GM19463 (cell line): ENCODE measurements at regions not wholly inside any gene's neighbourhood (a gene's known extent, or its start where the extent isn't known, plus 50 kb on each side); places are given as distances from the start of the nearest gene placed in this dataset.
"Not testable (repeated sequence)": the region's sequence is repeated elsewhere in the genome, so short reads cannot be mapped to it uniquely, and the experiment has no call there.

ENCODE experiments used
- ATAC-seq: cut with Tn5 transposase; IDR thresholded peaks from one replicate; pipeline ENCODE4 v1.9.1; 2021; ENCODE audit warnings: mild to moderate bottlenecking, moderate library complexity; ENCODE audit not compliant: unreplicated experiment

DNA sequence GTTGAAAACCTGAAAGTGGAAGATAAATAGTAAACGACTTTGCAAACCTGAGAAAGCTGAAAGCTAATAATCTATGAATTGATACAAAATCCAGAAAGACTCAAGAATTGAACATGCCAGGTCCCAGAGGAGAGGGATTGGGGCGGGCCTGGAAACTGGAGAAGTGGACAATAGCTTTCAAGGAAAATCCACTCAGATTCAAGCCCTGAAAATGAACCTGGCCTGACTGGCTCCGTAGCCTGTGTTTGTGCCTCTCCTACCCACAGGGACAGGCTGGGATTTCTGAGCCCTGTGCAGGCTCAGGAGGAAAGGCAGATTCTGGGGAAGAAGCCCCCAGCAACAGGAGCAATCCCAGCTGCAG lies 274.8 kb upstream of the HS6ST1 start:
- no peak for ATAC-seq

DNA sequence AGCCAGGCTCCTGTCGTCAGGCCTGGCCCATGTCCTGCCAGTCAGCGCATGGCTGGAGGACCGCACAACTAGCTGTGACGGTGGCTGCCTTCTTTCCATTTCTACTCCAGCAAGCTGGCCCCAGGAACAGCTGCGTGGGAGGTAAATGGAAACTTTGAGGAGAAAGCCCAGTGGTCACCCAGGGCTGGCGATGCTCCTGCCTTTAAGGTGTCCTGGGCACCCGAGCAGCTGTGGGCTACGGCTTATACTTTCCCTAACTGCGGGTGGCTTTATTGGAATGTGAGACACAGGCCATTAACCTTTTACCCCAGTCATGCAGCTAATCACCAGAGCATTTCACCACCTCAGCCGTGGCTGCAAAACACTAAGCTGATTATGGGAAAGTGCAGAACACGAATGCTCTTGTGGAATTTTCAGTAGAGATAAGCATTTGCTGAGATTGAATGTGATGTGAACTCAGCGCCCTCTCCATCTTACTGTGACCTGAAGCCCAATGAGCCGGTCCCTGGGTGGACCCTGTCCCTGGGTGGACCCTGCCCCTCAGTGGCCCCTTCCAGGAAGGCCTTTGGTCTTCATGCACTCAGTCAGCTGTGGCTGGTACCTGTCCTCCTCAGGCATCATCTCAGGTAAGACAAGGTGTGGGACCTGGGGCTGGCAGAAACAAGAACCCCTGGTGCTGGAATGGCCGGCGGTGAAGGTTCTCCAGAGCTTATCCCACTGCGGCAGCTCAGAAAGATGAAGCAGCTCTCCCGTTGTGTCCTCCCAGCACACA lies 275.4 kb upstream of the HS6ST1 start:
- ATAC-seq = no peak

DNA sequence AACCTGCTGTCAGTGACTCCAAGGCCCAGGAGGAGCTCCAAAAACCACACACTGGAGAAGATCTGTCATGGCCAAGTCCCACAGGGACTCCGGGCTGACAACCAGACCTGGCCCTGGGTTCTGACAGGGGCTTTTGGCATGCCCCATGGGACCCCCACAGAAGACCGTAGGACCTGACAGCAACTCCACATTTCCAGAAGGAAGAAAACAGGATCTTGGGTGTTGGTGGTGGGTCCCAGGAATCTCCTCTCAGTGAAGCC lies 275.9 kb upstream of the HS6ST1 start:
- ATAC-seq = no peak

DNA sequence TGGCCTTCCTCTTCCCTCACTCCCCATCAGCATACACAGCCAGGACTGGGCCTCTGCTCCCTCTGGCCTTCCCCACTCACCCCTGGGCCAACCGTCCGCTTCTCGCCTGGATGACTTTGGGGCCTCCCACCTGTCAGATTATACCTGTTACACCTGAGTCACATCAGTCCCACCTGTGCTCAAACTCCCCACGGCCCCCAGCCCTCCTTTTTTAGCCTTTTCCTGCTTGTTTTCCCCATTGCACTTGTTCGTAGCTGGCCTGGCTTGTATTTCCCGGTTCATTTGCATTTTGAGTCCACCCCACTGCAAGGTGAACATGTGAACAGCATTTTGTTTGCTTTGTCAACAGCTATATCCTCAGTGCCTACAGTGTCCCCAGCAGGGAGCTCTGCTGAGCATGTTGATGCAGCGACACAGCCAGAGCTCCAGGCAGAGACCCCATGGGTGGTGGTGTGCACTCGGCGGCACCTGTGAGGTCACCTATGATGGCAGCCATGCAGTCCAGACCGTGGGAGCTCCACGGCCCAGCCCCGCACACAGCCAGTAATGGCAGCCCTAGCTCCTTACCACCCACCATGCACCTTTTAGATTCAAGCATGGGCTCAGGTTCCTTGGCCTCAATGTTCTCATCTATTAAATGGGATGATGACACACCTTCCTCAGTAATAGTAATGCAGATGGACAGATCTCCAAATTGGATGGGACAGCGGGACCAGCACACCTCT lies 276.4 kb upstream of the HS6ST1 start:
- ATAC-seq = no peak

DNA sequence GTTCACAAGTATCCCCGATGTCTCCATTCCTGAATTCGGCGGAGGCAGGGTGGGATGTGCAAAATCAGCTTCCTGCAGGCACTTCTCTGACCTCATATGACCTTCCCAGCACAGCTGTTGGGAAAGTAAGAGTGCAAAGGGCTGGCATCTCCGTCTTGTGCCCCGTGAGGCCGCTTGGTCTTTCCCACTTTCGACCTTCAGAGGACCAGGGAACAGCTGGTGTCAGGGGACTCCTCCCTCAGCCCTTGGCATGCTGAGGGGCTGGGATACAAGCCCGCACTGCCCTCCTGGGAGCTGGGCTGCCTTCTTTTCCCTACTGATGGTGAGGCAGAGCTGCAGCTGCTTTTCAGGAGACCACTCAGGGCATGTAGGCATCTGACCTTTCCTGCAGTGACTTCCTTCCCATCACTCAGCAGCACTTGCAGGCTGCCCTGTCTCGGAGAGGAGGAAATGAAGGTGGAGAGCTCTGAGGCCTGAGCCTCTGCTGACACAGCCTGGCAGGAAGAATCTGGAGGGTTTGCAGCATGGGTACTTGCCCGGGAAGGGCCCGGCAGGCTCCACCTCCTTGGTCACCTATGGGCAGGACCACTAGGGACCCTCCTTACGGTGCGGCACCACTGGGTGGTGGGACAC lies 277.2 kb upstream of the HS6ST1 start:
- no peak for ATAC-seq

DNA sequence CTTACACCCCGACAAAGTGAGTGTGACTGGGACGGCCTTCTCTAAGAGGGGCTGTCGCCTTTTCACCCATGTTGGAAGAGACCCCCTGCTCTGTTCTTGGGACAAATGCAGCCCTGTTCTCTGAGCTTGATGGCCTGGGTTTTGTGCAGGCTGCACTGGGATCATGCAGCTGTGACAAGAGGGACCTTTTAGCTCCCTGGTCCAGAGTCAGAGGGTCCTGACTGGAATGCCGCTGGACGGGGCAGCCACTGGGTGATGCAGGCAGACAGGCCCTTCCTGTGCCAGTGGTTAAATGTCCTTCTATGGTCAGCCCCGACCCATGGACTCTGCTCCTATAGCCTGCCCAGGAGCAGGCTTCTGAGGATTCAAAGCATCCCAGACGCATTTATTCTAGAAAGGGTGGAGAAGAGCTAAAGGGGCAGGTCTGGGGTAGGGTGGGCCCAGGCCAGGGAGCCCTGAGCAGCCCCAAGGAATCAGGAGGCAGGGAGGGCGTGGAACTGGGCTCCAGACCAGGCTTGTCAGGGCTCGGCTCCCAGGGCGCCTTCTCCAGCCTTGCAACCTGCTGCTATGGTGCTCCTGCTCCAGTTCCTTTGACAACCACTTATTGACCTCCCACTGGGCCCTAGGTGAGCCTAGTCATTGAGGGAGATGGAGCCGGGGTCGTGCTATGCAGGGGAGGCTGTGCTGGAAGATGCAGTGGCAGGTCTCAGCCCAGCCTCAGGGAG lies 277.9 kb upstream of the HS6ST1 start:
- no peak for ATAC-seq

DNA sequence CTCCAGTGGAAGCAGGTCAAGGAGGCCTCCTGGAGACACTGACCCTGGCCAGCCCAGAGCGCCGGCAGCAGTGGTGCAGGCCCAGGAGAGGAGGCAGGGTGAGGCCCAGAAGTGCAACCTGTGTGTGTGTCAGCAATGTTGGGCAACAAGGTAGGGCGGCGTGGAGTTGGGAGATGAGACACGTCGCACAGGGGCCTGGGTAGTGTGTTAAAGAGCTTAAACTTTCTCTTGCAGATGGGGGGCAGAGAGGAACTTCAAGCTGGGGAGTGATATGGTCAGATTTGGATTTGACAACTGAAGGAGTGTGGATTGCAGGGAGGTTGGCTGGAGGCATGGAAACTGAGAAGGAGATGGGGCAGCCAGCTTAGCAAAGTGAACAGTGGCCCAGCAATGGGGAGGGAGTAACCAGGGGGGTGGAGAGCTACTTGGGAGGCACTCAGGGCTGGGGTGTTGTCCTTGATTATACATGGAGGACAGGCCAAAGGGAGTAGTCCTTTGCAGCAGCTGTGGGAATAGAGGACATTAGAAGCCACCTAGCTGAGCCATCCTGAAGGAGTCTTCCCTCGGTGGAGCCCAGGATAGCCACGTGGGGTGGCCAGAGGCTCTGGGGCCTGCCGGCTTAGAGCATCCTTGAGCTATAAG lies 278.6 kb upstream of the HS6ST1 start:
- ATAC-seq = no peak

DNA sequence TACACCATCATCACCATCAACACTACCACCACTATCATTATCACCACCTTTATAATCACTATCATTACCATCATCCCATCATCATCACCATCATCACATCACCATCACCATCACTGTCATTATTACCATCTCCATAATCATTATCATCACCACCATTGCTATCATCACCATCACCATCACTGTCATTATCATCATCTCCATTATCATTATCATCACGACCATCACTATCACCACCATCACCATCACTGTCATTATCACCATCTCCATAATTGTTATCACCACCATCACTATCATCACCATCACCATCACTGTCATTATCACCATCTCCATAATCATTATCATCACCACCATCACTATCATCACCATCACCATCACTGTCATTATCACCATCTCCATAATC lies 279.6 kb upstream of the HS6ST1 start:
- not testable (repeated sequence) for ATAC-seq

DNA sequence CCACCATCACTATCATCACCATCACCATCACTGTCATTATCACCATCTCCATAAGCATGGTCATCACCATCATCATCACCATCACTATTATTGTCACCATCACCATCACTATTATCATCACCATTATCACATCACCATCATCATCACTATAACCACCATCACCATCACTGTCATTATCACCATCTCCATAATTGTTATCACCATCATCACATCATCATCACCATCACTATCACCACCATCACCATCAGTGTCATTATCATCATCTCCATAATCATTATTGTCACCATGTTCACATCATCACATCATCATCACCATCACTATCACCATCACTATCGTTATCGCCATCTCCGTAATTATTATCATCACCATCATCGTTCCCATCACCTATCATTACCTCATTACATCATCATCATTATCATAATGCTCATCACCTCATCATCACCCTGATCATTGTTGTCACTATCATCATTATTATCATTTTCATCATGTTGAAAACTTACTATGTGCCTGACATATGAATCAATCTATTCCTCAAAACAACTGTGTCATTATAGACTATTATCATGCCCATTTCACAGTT lies 280.3 kb upstream of the HS6ST1 start:
- ATAC-seq = no peak

DNA sequence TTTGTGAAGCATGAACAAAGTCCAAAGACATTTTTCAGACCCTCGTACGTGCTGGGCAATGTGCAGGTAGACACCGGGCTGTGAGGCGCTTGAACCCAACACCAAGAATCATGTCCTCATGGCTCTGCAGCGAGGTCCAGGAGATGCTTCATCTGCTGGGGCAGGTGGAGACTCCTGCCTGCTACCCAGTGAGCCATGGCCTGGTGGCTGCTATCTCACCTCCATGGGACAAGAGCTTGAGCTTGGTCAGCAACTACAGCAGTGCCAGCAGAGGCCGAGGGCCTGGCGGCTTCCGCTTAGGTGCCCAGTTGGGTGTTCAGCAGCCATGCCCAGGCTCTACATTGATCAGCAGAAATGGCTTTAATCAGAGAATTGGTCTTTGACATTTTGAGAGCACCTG lies 281.0 kb upstream of the HS6ST1 start:
- ATAC-seq = no peak

DNA sequence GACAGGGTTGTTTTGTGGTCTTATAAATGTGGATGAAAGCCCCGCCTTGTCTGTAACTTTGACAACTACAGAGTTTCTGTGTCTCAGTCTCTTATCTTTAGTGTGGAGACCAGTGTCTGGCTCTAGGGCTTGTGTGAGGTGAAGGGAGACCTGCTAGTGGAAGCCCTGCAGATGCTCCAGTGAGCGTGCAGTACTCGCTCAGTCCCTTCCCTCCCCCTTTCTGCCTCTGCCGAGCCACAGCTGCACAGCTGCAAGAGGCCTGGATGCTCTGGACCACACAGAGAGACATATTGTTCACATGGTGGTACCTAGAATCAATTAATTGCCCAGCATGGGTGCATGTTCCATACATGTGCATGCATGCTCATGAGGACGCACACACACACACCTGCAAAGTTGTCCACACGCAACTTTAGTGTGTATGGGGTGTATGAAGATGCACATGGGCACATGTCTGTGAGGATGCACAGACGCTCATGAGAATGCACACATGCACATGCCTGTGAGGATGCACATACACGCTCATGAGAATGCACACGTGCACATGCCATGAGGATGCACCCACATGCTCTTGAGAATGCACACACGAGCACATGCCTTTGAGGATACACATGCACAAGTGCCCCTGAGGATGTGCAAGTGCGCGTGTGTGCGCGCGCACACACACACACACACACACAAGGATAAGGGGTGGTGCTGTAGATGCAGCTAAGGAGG lies 282.1 kb upstream of the HS6ST1 start:
- no peak for ATAC-seq

DNA sequence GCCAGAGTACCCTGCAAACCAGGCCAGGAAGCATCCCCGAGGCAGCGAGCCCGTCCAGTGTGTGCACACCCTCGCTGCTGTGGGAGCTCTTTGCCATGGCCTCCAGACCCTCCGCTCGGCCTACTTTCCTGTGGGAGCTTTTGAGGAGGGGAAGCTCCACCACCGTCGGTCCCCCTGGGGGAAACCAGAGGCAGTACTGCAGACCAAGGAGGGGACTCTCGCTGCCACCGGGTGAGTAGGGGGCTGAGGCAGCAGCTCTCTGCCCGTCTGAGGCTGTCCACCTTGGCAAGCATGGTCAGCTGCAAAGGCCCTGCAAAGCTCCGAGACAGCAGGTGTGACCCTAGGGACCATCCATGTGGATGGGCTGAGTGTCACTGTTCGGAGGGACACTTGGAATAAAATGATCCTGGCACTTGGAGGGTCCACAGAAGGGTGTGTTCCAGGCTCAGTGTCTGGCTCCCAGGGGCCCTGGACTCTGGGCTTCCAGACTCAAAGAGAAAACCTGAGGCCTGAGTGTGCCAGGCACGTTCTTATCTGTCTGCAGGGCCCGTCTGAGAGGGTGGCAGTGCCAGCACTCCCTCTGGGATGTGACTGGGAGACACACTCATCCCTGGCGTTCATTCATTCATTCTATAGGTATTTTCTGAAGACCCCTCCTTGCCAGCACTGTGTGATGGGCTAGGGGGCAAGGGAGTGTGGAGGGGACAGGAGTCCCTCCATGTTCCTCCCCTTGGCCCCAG lies 282.8 kb upstream of the HS6ST1 start:
- ATAC-seq = no peak

DNA sequence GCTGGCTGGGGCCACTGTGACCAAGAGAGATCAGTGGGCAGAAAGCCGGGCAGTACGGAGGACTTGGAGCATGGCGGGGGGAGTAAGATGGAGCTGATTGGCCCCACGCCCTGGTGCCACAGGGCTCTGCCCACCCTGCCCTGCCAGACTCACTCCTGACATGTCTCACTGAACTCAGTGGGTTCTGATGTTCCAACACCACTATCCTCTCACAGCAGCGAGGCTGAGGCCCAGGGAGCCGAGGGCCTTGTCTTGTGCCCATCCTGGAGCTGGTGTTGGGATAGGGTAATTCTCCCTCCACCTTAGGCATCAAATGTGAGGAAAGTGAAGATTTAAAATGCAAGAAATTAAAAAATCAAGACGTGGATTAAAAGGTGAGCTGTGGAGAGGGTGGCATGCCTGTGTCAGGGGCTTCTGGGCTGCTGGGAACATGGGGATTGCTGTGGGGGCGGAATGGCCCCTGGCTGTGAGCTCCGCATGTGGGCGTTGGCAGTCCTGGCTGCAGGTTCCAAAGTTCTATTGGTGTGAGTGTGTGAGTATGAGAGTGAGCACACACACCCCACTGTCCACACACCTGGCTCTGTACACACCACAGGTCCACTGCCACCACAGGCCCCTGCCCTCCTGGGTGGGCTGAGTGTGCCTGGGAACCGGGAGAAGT lies 283.5 kb upstream of the HS6ST1 start:
- no peak for ATAC-seq

DNA sequence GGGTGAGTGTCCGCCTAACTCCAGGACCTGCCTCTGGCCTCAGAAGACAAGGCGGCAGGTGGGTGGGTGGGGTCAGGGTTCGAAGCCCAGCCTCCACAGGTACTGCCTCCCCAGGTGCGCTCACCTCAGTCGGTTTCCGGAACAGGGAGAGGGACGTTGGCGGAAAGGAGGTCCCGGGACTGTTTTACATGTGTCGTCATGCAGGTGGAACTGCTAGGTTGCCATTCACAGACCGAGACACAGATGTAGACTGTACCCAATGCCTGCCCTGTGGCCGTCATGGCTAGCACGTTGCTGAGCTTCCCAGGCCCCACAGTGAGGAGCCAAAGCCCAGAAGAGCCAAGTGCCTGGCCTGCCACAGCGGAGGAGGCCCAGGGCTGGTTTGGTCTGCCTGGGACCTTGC lies 284.0 kb upstream of the HS6ST1 start:
- no peak for ATAC-seq

DNA sequence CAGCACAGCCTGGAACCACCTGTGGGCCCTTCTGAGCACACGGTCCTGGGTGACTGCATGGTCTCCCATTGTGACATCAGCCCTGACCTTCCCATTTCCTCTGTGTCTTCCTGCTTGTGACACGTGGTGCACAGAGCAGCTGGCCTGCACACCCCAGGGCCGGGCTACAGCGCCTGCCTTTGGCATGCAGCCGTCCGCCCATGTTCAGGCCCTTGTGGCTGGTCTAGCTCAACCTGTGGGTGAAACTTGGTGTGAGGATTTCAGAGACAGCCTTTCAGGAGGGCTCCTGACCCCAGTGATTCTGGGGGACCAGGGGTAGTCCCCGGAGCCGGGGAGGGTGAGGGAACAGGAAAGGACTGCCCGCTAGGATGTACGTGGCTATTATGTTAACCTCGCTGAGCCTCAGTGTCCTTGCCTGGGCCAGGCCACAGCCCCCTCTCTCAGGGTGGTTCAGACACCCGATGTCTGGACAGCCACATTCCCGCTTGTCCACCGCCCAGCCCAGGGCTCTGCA lies 284.8 kb upstream of the HS6ST1 start:
- ATAC-seq = no peak

DNA sequence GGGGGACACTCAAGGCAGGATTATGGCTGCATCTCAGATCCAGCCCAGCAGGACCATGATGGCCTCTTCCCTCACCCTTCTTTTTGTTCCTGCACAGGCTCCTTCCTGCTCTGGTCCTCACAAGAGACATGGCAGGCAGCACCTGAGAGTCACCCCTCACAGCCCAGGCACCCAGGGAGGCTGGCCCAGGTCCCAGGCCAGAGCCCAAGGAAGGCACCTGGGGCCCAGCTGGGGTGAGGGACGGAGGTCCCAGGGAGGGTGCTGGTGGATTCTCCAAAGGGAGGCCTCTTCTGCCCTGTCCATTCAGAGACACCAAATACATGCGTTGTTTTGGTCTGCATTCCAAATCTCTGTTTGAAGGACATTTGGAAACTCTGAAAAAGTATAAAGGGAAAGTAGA lies 285.4 kb upstream of the HS6ST1 start:
- no peak for ATAC-seq

DNA sequence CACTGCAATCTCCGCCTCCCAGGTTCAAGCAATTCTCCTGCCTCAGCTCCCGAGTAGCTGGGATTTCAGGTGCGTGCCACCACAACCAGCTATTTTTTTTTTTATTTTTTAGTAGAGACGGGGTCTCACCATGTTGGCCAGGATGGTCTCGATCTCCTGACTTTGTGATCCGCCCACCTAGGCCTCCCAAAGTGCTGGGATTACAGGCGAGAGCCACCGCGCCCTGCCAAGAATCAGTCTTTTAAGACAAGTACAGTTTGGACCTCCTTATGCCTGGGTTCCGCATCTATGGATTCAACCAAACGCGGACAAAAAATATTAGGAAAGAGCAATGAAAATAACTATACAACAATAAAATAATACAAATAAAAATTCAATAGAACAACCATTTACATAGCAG lies 285.9 kb upstream of the HS6ST1 start:
- ATAC-seq = not testable (repeated sequence)

DNA sequence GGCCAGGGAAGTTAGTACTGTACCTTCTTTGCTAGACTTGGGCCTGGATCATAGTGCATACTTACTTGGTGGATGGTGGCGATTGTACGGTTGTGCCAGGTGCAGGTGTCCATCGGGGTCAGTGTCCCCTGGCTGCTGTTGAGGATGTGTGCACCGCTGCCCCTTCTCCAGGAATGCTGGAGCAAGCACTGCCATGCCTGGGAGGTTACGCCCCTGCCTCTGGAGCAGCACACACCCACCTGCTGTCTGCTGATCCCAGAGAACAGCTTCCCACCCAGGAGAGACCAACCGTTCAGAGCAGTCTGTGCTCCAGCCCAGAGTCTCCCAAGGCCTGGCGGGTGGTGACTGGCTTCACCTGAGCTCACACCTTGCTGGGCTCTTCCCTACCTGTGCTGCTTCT lies 286.8 kb upstream of the HS6ST1 start:
- no peak for ATAC-seq

DNA sequence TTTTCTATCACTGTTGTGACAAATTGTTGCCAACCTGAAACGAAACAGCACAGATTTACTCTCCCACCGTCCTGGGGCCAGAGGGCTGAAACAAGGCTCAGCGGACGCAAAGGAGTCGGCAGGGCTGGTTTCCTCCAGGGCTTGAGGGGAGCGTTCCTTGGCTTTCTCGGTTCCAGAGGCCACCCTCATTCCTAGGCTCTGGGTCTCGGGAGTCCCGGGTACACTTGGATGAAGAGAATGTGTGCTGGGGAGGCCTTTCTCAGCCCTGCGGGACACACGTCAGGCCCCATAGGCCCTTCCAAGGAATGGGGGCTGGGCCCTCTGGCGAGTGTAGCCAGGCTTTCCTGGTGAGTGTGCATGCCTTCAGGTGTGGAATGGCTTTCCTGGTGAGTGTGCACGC lies 287.3 kb upstream of the HS6ST1 start:
- no peak for ATAC-seq
